Right cardiac atrium (tissue), 5 donors: ENCODE measurements at regions not wholly inside any gene's neighbourhood (a gene's known extent, or its start where the extent isn't known, plus 50 kb on each side); places are given as distances from the start of the nearest gene placed in this dataset.

Experiments used
- ATAC-seq, 2 donors: fragments of 200-7000 bp; cut with Tn5 transposase; one replicate each; pipeline versions ENCODE4 v1.8.0 to v1.9.1; 2020; ENCODE audit warnings: moderate library complexity in 2 of 2, mild to moderate bottlenecking in 1 of 2
- DNase-seq, 3 donors: peaks; one replicate each; pipeline ENCODE4 v3.0.0-alpha.2; 2020
- H3K27ac ChIP-seq: one replicate; pipeline ENCODE4 v1.5.1; 2013; ENCODE audit warnings: mild to moderate bottlenecking, low read length, control low read depth, moderate library complexity
- H3K27me3 ChIP-seq: one replicate; pipeline ENCODE4 v1.6.1; 2013; ENCODE audit not compliant: control insufficient read depth, insufficient read depth
- H3K4me1 ChIP-seq: one replicate; pipeline ENCODE4 v1.6.1; 2013; ENCODE audit warnings: low read length; ENCODE audit not compliant: control insufficient read depth, insufficient read depth
- H3K4me3 ChIP-seq: one replicate; pipeline ENCODE4 v1.5.1; 2013; ENCODE audit warnings: low read length, control low read depth
- H3K9me3 ChIP-seq: one replicate; pipeline ENCODE4 v1.6.1; 2013; ENCODE audit warnings: low read length; ENCODE audit not compliant: control insufficient read depth
- WGBS: extraction: QIAGEN DNeasy Blood & Tissue Kit; methylation state at CpG from one replicate; pipeline ENCODE4 v1.1.7; 2013; 5-methylcytosine and 5-hydroxymethylcytosine counted together
- intact Hi-C, 4 donors: fragments of 100-400 bp; cut with DNase I; formaldehyde crosslinking; loops; one replicate each; pipeline versions ENCODE4 v1.11.0 to v1.14.0; 2022 to 2023
- donor health status: healthy with polysubstance abuse.
- donor health status: DM: no; HTN: yes; CAD: no.
- donor health status: DM: no; HTN: no; CAD: no.
- donor health status: DM: no; HTN: yes; CAD: no; lungs with severe emphysema.
- donor health status: DM: yes; HTN: yes; CAD: no.

DNA sequence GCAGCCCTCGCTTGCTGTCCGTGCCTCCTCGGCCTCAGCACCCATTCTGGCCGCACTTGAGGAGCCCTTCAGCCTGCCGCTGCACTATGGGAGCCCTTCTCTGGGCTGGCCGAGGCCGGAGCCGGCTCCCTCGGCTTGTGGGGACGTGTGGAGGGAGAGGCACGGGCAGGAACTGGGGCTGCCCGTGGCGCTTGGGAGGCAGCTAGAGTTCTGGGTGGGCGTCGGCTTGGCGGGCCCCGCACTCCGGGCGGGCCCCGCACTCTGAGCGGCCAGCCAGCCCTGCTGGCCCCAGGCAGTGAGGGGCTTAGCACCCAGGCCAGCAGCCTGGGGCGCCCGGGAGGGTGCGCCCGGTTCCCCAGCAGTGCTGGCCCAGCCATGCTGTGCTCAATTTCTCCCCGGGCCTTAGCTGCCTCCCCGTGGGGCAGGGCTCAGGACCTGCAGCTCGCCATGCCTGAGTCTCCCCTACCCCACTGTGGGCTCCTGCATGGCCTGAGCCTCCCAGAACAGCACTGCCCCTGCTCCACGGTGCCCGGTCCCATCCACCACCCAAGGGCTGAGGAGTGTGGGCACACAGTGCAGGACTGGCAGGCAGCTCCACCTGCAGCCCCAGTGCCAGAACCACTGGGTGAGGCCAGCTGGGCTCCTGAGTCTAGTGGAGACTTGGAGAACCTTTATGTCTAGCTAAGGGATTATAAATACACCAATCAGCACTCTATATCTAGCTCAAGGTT is 240.0 kb upstream of the PRR20A start:
- peak in 1 of 2 donors; percentile 28 for ATAC-seq
- H3K27ac ChIP-seq: no peak overlapping the region
- no peaks in the 10 kb centered on the region for H3K27me3 ChIP-seq
- H3K4me1 ChIP-seq: no peaks in the 10 kb centered on the region
- 94% methylated on average over 30 of the region's 30 CpGs for WGBS
- intact Hi-C loops: no loop called here
- H3K9me3 ChIP-seq: no peaks in the 10 kb centered on the region
- no peak overlapping the region for H3K4me3 ChIP-seq
- DNase-seq: peak in 2 of 3 donors; percentile 12 to 37

DNA sequence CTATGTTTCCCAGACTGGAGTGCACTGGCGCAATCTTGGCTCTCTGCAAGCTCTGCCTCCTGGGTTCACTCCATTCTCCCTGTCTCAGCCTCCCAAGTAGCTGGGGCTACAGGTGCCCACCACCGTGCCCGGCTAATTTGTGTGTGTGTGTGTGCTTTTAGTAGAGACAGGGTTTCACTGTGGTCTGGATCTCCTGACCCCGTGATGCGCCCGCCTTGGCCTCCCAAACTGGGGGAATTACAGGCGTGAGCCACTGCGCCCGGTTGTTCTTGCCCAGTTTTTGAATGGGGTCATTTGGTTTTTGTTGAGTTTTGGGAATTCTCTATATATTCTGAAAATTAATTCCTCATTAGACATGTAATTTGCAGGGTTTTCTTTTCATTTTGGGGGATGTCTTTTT is 238.4 kb upstream of the PRR20A start:
- Histone ChIP-seq H3K27ac (no peak overlapping the region), H3K27me3 (no peaks in the 10 kb centered on the region), H3K4me1 (no peaks in the 10 kb centered on the region), H3K4me3 (no peak overlapping the region), H3K9me3 (no peaks in the 10 kb centered on the region)
- no peak for DNase-seq
- intact Hi-C loops: no loop called here
- no peak for ATAC-seq
- WGBS: 94% methylated on average over 9 of the region's 9 CpGs

DNA sequence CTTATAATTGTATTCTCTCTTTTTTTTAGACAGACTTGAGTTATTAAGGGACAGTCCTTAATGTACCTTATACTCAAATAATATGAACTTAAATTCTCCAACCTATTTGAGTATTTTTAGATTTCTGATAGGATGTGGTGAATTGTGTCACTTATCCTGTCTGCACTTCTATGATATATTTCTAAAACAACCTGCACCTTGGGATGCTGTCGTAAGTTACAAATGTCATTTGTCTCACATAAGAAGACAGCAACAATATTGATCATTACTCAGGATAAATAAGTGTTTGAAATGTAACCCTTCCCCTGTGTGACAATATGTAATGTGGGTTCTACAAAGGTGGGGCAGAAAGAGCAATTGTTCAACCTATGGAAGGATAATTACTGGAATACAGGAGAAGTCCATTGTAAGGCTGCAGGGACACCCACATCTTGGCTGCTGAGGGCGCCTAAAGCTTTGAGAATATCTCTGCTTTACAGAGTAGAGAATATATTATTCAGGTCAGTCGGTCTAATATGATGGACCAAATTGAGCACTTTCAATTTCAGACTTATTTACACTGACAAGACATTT is 236.9 kb upstream of the PRR20A start:
- no peaks in the 10 kb centered on the region for H3K4me1 ChIP-seq
- WGBS: 82% methylated on average over 3 of the region's 3 CpGs
- ATAC-seq (no peak), DNase-seq (no peak)
- no peaks in the 10 kb centered on the region for H3K27me3 ChIP-seq
- H3K4me3 ChIP-seq: no peak overlapping the region
- H3K27ac ChIP-seq: no peak overlapping the region
- intact Hi-C loops: no loop called here
- H3K9me3 ChIP-seq: no peaks in the 10 kb centered on the region

DNA sequence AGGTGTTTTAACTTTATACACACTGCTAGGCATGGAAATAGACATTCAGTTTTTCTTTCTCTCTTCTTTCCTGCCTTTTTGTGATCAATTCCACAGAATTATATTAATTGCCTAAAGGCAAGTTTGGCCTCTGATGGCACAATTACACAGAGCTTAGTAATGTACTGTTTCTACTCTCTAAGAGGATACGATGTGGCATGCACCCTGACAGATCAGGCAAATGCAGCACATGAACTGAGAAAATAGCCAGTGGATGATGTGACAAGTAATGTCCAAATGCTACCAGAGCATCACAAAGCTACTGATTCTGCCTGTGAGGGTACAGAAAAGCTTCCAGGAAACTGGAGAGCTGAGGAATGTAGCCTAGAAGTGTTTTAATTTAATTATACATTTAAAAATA is 233.8 kb upstream of the PRR20A start:
- Histone ChIP-seq H3K27me3 (no peaks in the 10 kb centered on the region), H3K4me3 (no peak overlapping the region), H3K4me1 (no peaks in the 10 kb centered on the region), H3K27ac (no peak overlapping the region), H3K9me3 (no peaks in the 10 kb centered on the region)
- ATAC-seq (no peak), DNase-seq (no peak)
- WGBS: 63% methylated on average over 1 of the region's 1 CpG
- intact Hi-C loops: no loop called here

DNA sequence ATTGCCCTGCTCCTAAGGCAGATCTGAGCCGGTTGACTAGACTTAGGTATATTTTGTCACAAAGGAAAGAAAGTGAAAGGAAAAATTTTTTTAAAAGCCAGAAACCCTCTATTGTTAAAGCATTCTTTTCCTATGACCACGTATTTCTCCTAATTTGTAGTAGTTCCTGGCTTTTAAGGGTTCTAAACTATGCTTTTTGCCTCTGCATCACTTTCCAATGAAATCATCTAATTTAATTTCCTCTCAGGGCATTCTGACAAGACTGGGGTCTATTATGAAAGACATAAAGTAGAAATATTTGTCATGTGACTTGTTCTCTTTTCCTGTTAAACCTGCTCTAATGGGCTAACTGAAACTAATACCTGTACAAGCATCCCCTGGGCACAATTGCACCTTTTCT is 233.0 kb upstream of the PRR20A start:
- no peaks in the 10 kb centered on the region for H3K27me3 ChIP-seq
- H3K9me3 ChIP-seq: no peaks in the 10 kb centered on the region
- 50% methylated on average over 2 of the region's 2 CpGs for WGBS
- no peak for DNase-seq
- intact Hi-C loops: no loop called here
- no peak overlapping the region for H3K4me3 ChIP-seq
- no peaks in the 10 kb centered on the region for H3K4me1 ChIP-seq
- ATAC-seq: no peak
- no peak overlapping the region for H3K27ac ChIP-seq

DNA sequence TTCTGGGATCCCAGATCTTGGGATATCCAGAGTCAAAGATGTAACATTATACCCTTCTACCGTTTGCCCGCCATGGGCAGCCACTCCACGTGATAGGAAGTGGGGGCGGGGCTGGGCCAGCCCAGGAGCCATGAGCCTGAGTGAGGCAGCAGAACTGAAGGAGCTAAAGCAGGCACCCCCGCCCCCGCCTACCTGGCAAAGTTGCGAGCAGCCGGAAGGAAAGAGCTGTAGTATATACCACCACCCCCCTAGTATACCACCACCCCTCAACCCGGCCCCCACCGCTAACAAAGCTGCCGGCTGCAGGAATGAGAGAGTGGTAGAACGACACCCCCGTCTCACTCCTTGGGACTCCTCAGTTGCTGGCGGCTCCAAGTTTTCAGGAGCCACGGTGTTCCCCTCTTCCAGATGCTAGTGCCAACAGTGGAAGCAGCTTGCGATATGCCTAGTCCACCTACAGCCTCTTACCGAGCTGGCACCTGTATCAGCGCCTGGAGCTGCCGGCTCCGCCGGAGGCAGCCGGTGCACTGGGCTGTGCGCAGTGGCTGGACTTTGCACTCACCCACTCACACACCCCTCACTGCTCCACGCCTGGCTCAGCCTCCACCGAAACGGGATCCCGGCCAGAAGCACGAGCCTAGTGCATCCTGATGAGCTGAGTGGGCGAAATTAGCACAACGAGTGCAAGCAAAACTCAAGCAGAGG is 230.7 kb upstream of the PRR20A start:
- WGBS: 96% methylated on average over 30 of the region's 30 CpGs
- H3K4me1 ChIP-seq: no peaks in the 10 kb centered on the region
- H3K27me3 ChIP-seq: no peaks in the 10 kb centered on the region
- no peak for ATAC-seq
- no peak overlapping the region for H3K4me3 ChIP-seq
- intact Hi-C loops: no loop called here
- no peak overlapping the region for H3K27ac ChIP-seq
- no peaks in the 10 kb centered on the region for H3K9me3 ChIP-seq
- DNase-seq: peak in 2 of 3 donors; percentile 20 to 38

DNA sequence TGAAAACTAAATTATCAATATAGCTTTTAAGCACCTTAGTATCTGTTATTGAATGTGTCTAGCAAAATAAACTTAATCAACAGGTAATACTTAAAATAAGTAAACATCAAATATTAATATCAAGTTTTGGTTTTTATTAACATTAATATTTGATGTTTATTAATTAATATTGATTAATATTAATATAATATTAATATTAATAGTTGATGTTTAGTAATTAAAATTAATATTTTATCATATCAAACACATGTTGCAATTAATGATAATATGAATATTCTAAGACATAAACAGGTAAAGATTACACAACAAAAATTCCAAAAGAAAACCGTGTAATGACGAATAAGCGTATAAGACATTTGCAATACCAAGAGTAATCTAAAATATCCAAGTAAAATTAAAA is 222.8 kb upstream of the PRR20A start:
- ATAC-seq (no peak), DNase-seq (no peak)
- intact Hi-C loops: no loop called here
- Histone ChIP-seq H3K9me3 (no peaks in the 10 kb centered on the region), H3K27ac (no peak overlapping the region), H3K4me3 (no peak overlapping the region), H3K27me3 (no peaks in the 10 kb centered on the region), H3K4me1 (no peaks in the 10 kb centered on the region)
- 98% methylated on average over 3 of the region's 3 CpGs for WGBS

DNA sequence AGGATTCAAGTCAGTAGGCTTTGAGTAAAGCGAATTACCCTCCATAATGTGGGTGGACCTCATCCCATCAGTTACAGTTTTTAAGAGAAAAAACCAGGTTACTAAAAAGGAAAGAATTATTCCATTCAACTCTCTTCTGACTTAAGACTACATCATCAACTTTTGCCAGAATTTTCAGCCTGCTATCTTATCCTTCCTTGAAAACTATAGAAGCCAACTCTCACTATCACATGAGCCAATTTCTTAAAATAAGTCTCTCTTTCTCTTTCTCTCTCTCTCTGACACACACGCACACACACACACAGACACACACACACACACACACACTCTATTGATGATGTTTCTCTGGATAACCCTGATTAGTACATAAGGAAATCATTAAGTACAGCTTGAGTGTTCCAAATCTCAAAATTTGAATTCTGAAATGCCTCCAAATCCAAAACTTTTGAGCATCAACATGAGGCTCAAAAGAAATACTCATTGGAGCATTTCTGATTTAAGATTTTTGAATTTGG is 217.0 kb upstream of the PRR20A start:
- no peak overlapping the region for H3K4me3 ChIP-seq
- WGBS: 61% methylated on average over 2 of the region's 2 CpGs
- H3K27ac ChIP-seq: no peak overlapping the region
- DNase-seq: peak in 1 of 3 donors; percentile 9
- H3K9me3 ChIP-seq: no peaks in the 10 kb centered on the region
- intact Hi-C loops: no loop called here
- ATAC-seq: no peak
- no peaks in the 10 kb centered on the region for H3K4me1 ChIP-seq
- H3K27me3 ChIP-seq: no peaks in the 10 kb centered on the region

DNA sequence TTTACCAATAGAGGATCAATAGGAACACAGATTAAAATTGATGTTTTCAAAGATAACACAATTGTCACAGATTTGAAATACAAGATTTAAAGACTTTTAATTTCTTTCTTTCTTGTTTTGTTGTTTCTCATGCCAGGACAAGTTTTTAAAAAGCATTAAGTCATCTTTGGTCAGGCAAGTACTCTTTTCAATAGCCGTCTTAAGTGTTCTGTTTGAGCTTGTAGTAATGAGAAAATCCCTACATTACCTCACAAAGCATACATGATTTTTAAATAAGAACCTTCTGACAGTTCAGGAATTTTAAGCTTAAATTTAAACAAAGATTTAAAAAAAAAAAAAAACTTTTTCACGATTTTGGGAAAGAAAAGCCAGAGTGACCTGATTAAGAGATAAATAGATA is 216.3 kb upstream of the PRR20A start:
- no peak for DNase-seq
- no peaks in the 10 kb centered on the region for H3K9me3 ChIP-seq
- no peaks in the 10 kb centered on the region for H3K27me3 ChIP-seq
- H3K4me1 ChIP-seq: no peaks in the 10 kb centered on the region
- intact Hi-C loops: no loop called here
- no peak overlapping the region for H3K4me3 ChIP-seq
- WGBS: 74% methylated on average over 2 of the region's 2 CpGs
- no peak for ATAC-seq
- no peak overlapping the region for H3K27ac ChIP-seq

DNA sequence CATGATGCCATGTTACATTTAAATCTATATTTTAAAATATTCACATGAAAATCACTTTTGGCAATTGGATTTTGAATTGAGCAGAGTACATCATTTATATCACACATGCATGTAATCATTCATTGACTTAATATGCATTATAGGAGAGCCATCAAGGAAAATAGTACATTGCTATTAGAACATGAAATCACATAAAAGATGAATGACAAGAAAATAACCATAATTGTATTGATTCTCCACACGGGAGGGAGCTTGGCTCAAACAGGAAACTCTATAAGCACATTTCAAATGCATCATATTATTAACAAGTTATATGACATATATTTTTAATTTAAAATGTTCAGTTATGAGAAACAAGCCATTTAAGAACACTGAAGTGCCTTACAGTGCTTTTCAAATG is 208.6 kb upstream of the PRR20A start:
- intact Hi-C loops: no loop called here
- H3K4me3 ChIP-seq: no peak overlapping the region
- DNase-seq (no peak), ATAC-seq (no peak)
- H3K4me1 ChIP-seq: no peaks in the 10 kb centered on the region
- 74% methylated on average over 1 of the region's 1 CpG for WGBS
- no peak overlapping the region for H3K27ac ChIP-seq
- no peaks in the 10 kb centered on the region for H3K9me3 ChIP-seq
- no peaks in the 10 kb centered on the region for H3K27me3 ChIP-seq

DNA sequence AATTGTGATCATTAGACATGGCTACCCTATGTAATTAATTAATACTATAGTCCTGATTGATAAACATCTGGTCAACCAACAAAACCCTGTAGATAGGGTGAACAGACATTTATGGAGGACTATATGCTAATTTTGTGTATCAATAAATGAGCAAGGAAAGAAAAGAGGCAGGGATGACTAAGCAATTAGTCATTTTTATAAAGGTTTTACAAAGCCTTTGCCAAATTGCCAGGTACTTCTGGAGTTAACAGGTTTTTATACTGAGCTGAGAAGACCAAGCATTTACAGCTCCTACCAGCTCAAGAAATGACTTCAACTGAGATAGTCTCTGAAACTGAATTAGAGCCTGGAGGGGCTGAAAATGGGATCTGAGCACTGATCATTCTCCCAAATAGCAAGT is 186.8 kb upstream of the PRR20A start:
- intact Hi-C loops: no loop called here
- H3K27ac ChIP-seq: no peak overlapping the region

More for the DNA sequence above, 186.8 kb upstream of the PRR20A start:
- H3K4me1 ChIP-seq: no peaks in the 10 kb centered on the region
- no peak for DNase-seq
- H3K9me3 ChIP-seq: no peaks in the 10 kb centered on the region
- no peak overlapping the region for H3K4me3 ChIP-seq
- H3K27me3 ChIP-seq: no peaks in the 10 kb centered on the region
- no peak for ATAC-seq
